Panc1 (cell line): ENCODE measurements at regions not wholly inside any gene's neighbourhood (a gene's known extent, or its start where the extent isn't known, plus 50 kb on each side); places are given as distances from the start of the nearest gene placed in this dataset.

Experiments used
- ATAC-seq: fragments of 200-7000 bp; cut with Tn5 transposase; 2 replicates; pipeline ENCODE4 v1.9.1; 2020; ENCODE audit warnings: mild to moderate bottlenecking, moderate library complexity
- BruUV-seq: library from RNA; stranded (reverse); fragments of 400-500 nt; replicated peaks from 2 replicates; lab custom pipeline; 2021; lab: Mats Ljungman, UMichigan
- CTCF ChIA-PET: fragments of 300-600 bp; sonication (Branson Sonifier 250); formaldehyde crosslinking; loops from one replicate; lab custom pipeline; 2022; ENCODE audit warnings: antibody characterized with exemption; lab: Charles Lee
- POLR2A ChIA-PET: fragments of 300-600 bp; sonication (Branson Sonifier 250); formaldehyde crosslinking; loops from one replicate; lab custom pipeline; 2022; ENCODE audit warnings: antibody characterized with exemption; lab: Charles Lee
- DNase-seq: peaks from one replicate; pipeline ENCODE4 v3.0.0-alpha.2; 2010; ENCODE audit warnings: low read depth, low spot score
- H3K27ac ChIP-seq: 2 replicates; pipeline ENCODE4 v1.5.1; 2011; ENCODE audit warnings: mild to moderate bottlenecking, low read length, inconsistent platforms
- H3K27me3 ChIP-seq: fragments of 200-500 bp; sonication (Bioruptor generic); 2 replicates; pipeline ENCODE4 v1.6.0; 2014; ENCODE audit warnings: low read length, inconsistent platforms; ENCODE audit not compliant: control insufficient read depth, insufficient read depth
- H3K36me3 ChIP-seq: fragments of 200-500 bp; sonication (Bioruptor generic); 2 replicates; pipeline ENCODE4 v1.5.1; 2014; ENCODE audit warnings: inconsistent platforms, mild to moderate bottlenecking, low read length, moderate library complexity; ENCODE audit not compliant: control insufficient read depth, insufficient read depth
- H3K4me1 ChIP-seq: 2 replicates; pipeline ENCODE4 v1.5.1; 2011; ENCODE audit warnings: inconsistent platforms, mild to moderate bottlenecking, low read length, moderate library complexity; ENCODE audit not compliant: control insufficient read depth, insufficient read depth
- H3K4me3 ChIP-seq, 2 experiments: 2 replicates each; pipeline ENCODE4 v1.5.1; 2011 to 2012; ENCODE audit warnings: low read depth in 2 of 2, low read length in 2 of 2, mild to moderate bottlenecking in 2 of 2, inconsistent platforms in 1 of 2, moderate library complexity in 1 of 2
- H3K9me3 ChIP-seq: fragments of 200-500 bp; sonication (Bioruptor generic); 2 replicates; pipeline ENCODE4 v1.5.1; 2014; ENCODE audit warnings: low read depth, mild to moderate bottlenecking, inconsistent platforms, low read length, moderate library complexity; ENCODE audit not compliant: control insufficient read depth, insufficient read depth
- CTCF ChIP-seq: fragments of 450-650 bp; IDR thresholded peaks from 2 replicates; pipeline ENCODE4 v1.5.1; 2017; ENCODE audit warnings: mild to moderate bottlenecking
- POLR2AphosphoS5 ChIP-seq: IDR thresholded peaks from 2 replicates; pipeline ENCODE4 v1.6.1; 2012; ENCODE audit warnings: mild to moderate bottlenecking, low read depth, low read length, moderate library complexity
- REST ChIP-seq, 2 experiments: IDR thresholded peaks; 2 replicates each; pipeline ENCODE4 v1.6.1; 2011 to 2012; ENCODE audit warnings: low read depth in 2 of 2, control low read depth in 1 of 2, low read length in 1 of 2, mild to moderate bottlenecking in 1 of 2, moderate library complexity in 1 of 2; ENCODE audit not compliant: insufficient read depth in 1 of 2
- SIN3A ChIP-seq: IDR thresholded peaks from 2 replicates; pipeline ENCODE4 v1.6.1; 2012; ENCODE audit warnings: low read depth, mild to moderate bottlenecking, low read length, moderate library complexity, borderline replicate concordance; ENCODE audit not compliant: insufficient read depth
- TCF7L2 ChIP-seq: IDR thresholded peaks from 2 replicates; pipeline ENCODE4 v1.6.1; 2011; ENCODE audit warnings: mild to moderate bottlenecking, low read depth, low read length, inconsistent platforms
- in situ Hi-C: cut with HindIII; loops from 2 replicates; pipeline ENCODE4 v1.10.0; 2016; ENCODE audit warnings: low sequenced_read_pairs, low pct_unique_long_range_greater_than_20kb
- intact Hi-C: fragments of 100-400 bp; cut with micrococcal nuclease; formaldehyde crosslinking; loops from one replicate; pipeline ENCODE4 v1.10.0; 2022; ENCODE audit not compliant: unreplicated experiment

- ChIA-PET POLR2A (no interaction called here), CTCF (no interaction called here)
- Histone ChIP-seq H3K27ac (no peak overlapping the region), H3K4me1 (no peaks in the 10 kb centered on the region), H3K36me3 (no peaks in the 10 kb centered on the region), H3K4me3 (no peak overlapping the region), H3K27me3 (no peaks in the 10 kb centered on the region), H3K9me3 (no peaks in the 10 kb centered on the region)
- in situ Hi-C loops (no loop called here), intact Hi-C loops (no loop called here)
- DNase-seq (no peak), ATAC-seq (no peak)
- TF ChIP-seq SIN3A (no peak), POLR2AphosphoS5 (no peak), CTCF (no peak), REST (IDR thresholded peaks at IDR 0.05; ENCODE audit: insufficient read depth in 1 of 2, low read depth in 2 of 2, low read length in 1 of 2) (no peak), TCF7L2 (no peak)
- BruUV-seq = no TSS peak
Observed at GRCh38 chr4:147421456-147421855, 59.4 kb upstream of the EDNRA start.

GRCh38 chr4:147423229-147423628 lies 57.7 kb upstream of the EDNRA start:
- ATAC-seq (no peak), DNase-seq (no peak)
- intact Hi-C loops (no loop called here), in situ Hi-C loops (no loop called here)
- BruUV-seq = no TSS peak
- no peaks in the 10 kb centered on the region for H3K4me1 ChIP-seq
- TF ChIP-seq POLR2AphosphoS5 = no peak
- TF ChIP-seq TCF7L2 = no peak
- TF ChIP-seq SIN3A = no peak
- no peak for TF ChIP-seq REST (IDR thresholded peaks at IDR 0.05; ENCODE audit: insufficient read depth in 1 of 2, low read depth in 2 of 2, low read length in 1 of 2)
- no peak for TF ChIP-seq CTCF
- H3K9me3 ChIP-seq = no peaks in the 10 kb centered on the region
- no peak overlapping the region for H3K4me3 ChIP-seq
- CTCF ChIA-PET = no interaction called here
- H3K27me3 ChIP-seq = no peaks in the 10 kb centered on the region
- H3K36me3 ChIP-seq = no peaks in the 10 kb centered on the region
- no peak overlapping the region for H3K27ac ChIP-seq
- POLR2A ChIA-PET = no interaction called here
